ENCODE measurements at regions not wholly inside any gene's neighbourhood (a gene's known extent, or its start where the extent isn't known, plus 50 kb on each side); places are given as distances from the start of the nearest gene placed in this dataset.

- TF ChIP-seq, protein P1, sequence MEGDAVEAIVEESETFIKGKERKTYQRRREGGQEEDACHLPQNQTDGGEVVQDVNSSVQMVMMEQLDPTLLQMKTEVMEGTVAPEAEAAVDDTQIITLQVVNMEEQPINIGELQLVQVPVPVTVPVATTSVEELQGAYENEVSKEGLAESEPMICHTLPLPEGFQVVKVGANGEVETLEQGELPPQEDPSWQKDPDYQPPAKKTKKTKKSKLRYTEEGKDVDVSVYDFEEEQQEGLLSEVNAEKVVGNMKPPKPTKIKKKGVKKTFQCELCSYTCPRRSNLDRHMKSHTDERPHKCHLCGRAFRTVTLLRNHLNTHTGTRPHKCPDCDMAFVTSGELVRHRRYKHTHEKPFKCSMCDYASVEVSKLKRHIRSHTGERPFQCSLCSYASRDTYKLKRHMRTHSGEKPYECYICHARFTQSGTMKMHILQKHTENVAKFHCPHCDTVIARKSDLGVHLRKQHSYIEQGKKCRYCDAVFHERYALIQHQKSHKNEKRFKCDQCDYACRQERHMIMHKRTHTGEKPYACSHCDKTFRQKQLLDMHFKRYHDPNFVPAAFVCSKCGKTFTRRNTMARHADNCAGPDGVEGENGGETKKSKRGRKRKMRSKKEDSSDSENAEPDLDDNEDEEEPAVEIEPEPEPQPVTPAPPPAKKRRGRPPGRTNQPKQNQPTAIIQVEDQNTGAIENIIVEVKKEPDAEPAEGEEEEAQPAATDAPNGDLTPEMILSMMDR (optimal IDR thresholded peaks at IDR 0.05 in 1 of 3, IDR thresholded peaks at IDR 0.05 in 1 of 3, conservative IDR thresholded peaks at IDR 0.05 in 1 of 3; ENCODE audit: extremely low read depth in 1 of 3, insufficient read depth in 2 of 3, low read length in 3 of 3): no peak
- no peak for TF ChIP-seq EZH2 (IDR thresholded peaks at IDR 0.05; ENCODE audit: low read length)
Observed at GRCh38 chr1:168833801-168834224, 104.8 kb upstream of the DPT start.

All from keratinocyte (primary cell).